C4-2B (cell line): ENCODE measurements at regions not wholly inside any gene's neighbourhood (a gene's known extent, or its start where the extent isn't known, plus 50 kb on each side); places are given as distances from the start of the nearest gene placed in this dataset.

ENCODE experiments used
- ZFX ChIP-seq: fragments of 450-650 bp; IDR thresholded peaks from 2 replicates; pipeline ENCODE4 v1.6.1; 2017
- TF ChIP-seq, protein P1 (sequence below): fragments of 450-650 bp; conservative IDR thresholded peaks from 2 replicates; pipeline ENCODE4 v1.5.1; 2017; ENCODE audit warnings: mild to moderate bottlenecking

DNA sequence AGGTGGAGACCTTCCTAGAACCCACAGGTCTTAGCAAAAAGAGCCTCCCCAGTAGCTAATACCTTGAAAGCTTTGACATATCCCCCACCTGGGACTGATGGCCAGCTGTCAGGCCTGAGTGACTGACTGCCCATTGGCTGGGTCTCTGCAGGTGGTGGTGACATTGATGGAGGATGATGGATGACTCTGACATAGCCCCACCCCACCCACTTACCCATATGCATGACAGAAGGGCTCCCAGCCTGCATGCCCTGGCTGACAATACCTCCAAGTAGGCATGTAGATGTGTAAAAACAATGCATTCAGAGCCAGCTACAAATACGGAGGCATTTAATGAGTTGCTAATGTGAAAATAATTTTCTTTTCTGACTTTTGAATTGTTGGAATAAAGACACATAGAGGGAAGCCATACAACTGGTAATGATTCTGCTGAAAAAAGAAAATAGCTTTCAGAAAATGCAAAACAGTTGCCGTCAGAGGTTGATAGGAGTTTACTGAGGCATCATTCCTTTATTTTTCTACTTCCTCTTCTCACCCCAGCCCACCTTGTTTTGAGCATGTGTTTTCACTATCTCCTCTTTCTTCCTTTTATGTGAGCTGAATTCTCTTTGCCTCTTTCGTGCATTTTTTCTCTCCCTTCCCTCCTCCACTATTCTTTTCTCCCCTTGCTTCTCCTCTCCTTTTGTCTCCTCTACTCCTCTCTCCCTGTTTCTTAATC lies 70.6 kb downstream of the OLIG3 start:
- TF ChIP-seq, protein P1, sequence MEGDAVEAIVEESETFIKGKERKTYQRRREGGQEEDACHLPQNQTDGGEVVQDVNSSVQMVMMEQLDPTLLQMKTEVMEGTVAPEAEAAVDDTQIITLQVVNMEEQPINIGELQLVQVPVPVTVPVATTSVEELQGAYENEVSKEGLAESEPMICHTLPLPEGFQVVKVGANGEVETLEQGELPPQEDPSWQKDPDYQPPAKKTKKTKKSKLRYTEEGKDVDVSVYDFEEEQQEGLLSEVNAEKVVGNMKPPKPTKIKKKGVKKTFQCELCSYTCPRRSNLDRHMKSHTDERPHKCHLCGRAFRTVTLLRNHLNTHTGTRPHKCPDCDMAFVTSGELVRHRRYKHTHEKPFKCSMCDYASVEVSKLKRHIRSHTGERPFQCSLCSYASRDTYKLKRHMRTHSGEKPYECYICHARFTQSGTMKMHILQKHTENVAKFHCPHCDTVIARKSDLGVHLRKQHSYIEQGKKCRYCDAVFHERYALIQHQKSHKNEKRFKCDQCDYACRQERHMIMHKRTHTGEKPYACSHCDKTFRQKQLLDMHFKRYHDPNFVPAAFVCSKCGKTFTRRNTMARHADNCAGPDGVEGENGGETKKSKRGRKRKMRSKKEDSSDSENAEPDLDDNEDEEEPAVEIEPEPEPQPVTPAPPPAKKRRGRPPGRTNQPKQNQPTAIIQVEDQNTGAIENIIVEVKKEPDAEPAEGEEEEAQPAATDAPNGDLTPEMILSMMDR: no peak
- no peak for TF ChIP-seq ZFX
